Ovary (tissue), 7 donors: ENCODE measurements at regions not wholly inside any gene's neighbourhood (a gene's known extent, or its start where the extent isn't known, plus 50 kb on each side); places are given as distances from the start of the nearest gene placed in this dataset.

Source experiments
- DNase-seq, 5 donors: peaks; one replicate each; pipeline ENCODE4 v3.0.0-alpha.2; 2019 to 2020
- H3K27ac ChIP-seq, 2 donors: fragments of 200-600 bp; one replicate each; pipeline versions ENCODE4 v1.5.1 to v1.8.0; 2019 to 2022
- H3K27me3 ChIP-seq: fragments of 200-600 bp; one replicate; pipeline ENCODE4 v1.8.0; 2022
- H3K36me3 ChIP-seq: fragments of 200-600 bp; sonication (generic); one replicate; pipeline ENCODE4 v1.5.1; 2019
- H3K4me1 ChIP-seq: one replicate; pipeline ENCODE4 v1.8.1; 2013; ENCODE audit warnings: mild to moderate bottlenecking, moderate library complexity; ENCODE audit not compliant: insufficient read depth
- H3K4me3 ChIP-seq: fragments of 200-600 bp; sonication (generic); one replicate; pipeline ENCODE4 v1.5.1; 2017
- H3K9me3 ChIP-seq, 2 donors: fragments of 200-600 bp in 1 of 2; sonication (generic) in 1 of 2; one replicate each; pipeline versions ENCODE4 v1.5.1 to v1.8.1; 2013 to 2019; ENCODE audit warnings: mild to moderate bottlenecking in 1 of 2, moderate library complexity in 1 of 2
- CTCF ChIP-seq, 3 donors: fragments of 450-650 bp in 2 of 3; fragments of 200-600 bp in 1 of 3; IDR thresholded peaks; one replicate each; pipeline versions ENCODE4 v1.5.1 to v1.8.0; 2016 to 2022; ENCODE audit warnings: antibody characterized with exemption in 3 of 3, mild to moderate bottlenecking in 1 of 3
- EP300 ChIP-seq: sonication (generic); formaldehyde crosslinking; IDR thresholded peaks from one replicate; pipeline ENCODE4 v1.6.1; 2017; ENCODE audit warnings: antibody characterized with exemption
- POLR2A ChIP-seq: fragments of 450-650 bp; IDR thresholded peaks from one replicate; pipeline ENCODE4 v1.6.1; 2017; ENCODE audit warnings: antibody characterized with exemption, mild to moderate bottlenecking, moderate library complexity
- WGBS, 3 donors: extraction: QIAGEN DNeasy Blood & Tissue Kit in 1 of 3; methylation state at CpG; one replicate each; pipeline versions ENCODE4 v1.1.5 to v1.1.7; 2013 to 2017; 5-methylcytosine and 5-hydroxymethylcytosine counted together
- intact Hi-C, 4 donors: fragments of 100-400 bp; cut with DNase I; formaldehyde crosslinking; loops; one replicate each; pipeline versions ENCODE4 v1.11.0 to v1.15.1; 2022 to 2023
- donor health status: DM: no; HTN: no; CAD: no; lungs with moderate emphysema.
- donor health status: DM: no; HTN: no; CAD: no.
- donor health status: Bipolar disorder and iron deficiency.
- donor health status: DM: no; HTN: no; CAD: no.
- donor health status: DM: yes; HTN: yes; CAD: no.

- intact Hi-C loops: no loop called here
- no peak for TF ChIP-seq CTCF (IDR thresholded peaks at IDR 0.05)
- TF ChIP-seq POLR2A: no peak
- no peak for TF ChIP-seq EP300
- DNase-seq: no peak
- H3K9me3 ChIP-seq: no peaks in the 10 kb centered on the region
- H3K4me3 ChIP-seq: no peak overlapping the region
- no peaks in the 10 kb centered on the region for H3K36me3 ChIP-seq
- no peaks in the 10 kb centered on the region for H3K4me1 ChIP-seq
- H3K27ac ChIP-seq: no peak overlapping the region
- 44 to 54% (median 46%) methylated on average over 25 to 28 of the region's 28 CpGs for WGBS, 3 donors
- no peaks in the 10 kb centered on the region for H3K27me3 ChIP-seq
Observed at GRCh38 chr17:79211061-79211770, 136.6 kb downstream of the ENGASE start.

- H3K27ac ChIP-seq: no peak overlapping the region
- no peak for DNase-seq
- WGBS, 3 donors: 72 to 76% (median 76%) methylated on average over 10 of the region's 10 CpGs
- H3K4me3 ChIP-seq: no peak overlapping the region
- no peaks in the 10 kb centered on the region for H3K9me3 ChIP-seq
- H3K36me3 ChIP-seq: no peaks in the 10 kb centered on the region
- H3K4me1 ChIP-seq: no peaks in the 10 kb centered on the region
- intact Hi-C loops: no loop called here
- H3K27me3 ChIP-seq: no peaks in the 10 kb centered on the region
- TF ChIP-seq CTCF (IDR thresholded peaks at IDR 0.05): no peak
- TF ChIP-seq POLR2A: no peak
- TF ChIP-seq EP300: no peak
Observed at GRCh38 chr17:79210638-79211037, 136.0 kb downstream of the ENGASE start.

GRCh38 chr17:79207960-79208359, 133.3 kb downstream of the ENGASE start:
- H3K4me3 ChIP-seq: no peak overlapping the region
- no peaks in the 10 kb centered on the region for H3K4me1 ChIP-seq
- 35 to 38% (median 36%) methylated on average over 13 of the region's 13 CpGs for WGBS, 3 donors
- no peak for DNase-seq
- intact Hi-C loops: no loop called here
- H3K36me3 ChIP-seq: no peaks in the 10 kb centered on the region
- no peaks in the 10 kb centered on the region for H3K27me3 ChIP-seq
- no peak overlapping the region for H3K27ac ChIP-seq
- H3K9me3 ChIP-seq: no peaks in the 10 kb centered on the region
- TF ChIP-seq POLR2A (no peak), CTCF (IDR thresholded peaks at IDR 0.05) (no peak), EP300 (no peak)

GRCh38 chr17:79205688-79206205, 131.1 kb downstream of the ENGASE start:
- intact Hi-C loops: no loop called here
- TF ChIP-seq POLR2A: no peak
- no peak for TF ChIP-seq CTCF (IDR thresholded peaks at IDR 0.05)
- no peak for TF ChIP-seq EP300
- no peaks in the 10 kb centered on the region for H3K27me3 ChIP-seq

More at GRCh38 chr17:79205688-79206205, 131.1 kb downstream of the ENGASE start:
- Histone ChIP-seq H3K9me3 (no peaks in the 10 kb centered on the region), H3K4me3 (no peak overlapping the region), H3K36me3 (no peaks in the 10 kb centered on the region), H3K4me1 (no peaks in the 10 kb centered on the region), H3K27ac (no peak overlapping the region)
- DNase-seq: no peak
- 49 to 75% (median 50%) methylated on average over 6 of the region's 6 CpGs for WGBS, 3 donors
